ENCODE measurements at regions not wholly inside any gene's neighbourhood (a gene's known extent, or its start where the extent isn't known, plus 50 kb on each side); places are given as distances from the start of the nearest gene placed in this dataset.

- TF ChIP-seq CTCF (IDR thresholded peaks at IDR 0.05) (no peak), EP300 (IDR thresholded peaks at IDR 0.05) (no peak), POLR2A (IDR thresholded peaks at IDR 0.05) (no peak), POLR2AphosphoS5 (IDR thresholded peaks at IDR 0.05) (no peak)
Measured at GRCh38 chr1:118479351-118479750, 294.3 kb upstream of the SPAG17 start.
